ENCODE measurements at regions not wholly inside any gene's neighbourhood (a gene's known extent, or its start where the extent isn't known, plus 50 kb on each side); places are given as distances from the start of the nearest gene placed in this dataset.

- DNase-seq (ENCODE audit: low spot score), result no peak
Measured at GRCh38 chr9:14560194-14560593, 133.0 kb downstream of the ZDHHC21 start.

GRCh38 chr9:14554886-14555285 is 138.3 kb downstream of the ZDHHC21 start:
- DNase-seq (ENCODE audit: low spot score), result no peak

- no peak for DNase-seq (ENCODE audit: low spot score)
Measured at GRCh38 chr9:14547245-14548060, 145.8 kb downstream of the ZDHHC21 start.

DNA sequence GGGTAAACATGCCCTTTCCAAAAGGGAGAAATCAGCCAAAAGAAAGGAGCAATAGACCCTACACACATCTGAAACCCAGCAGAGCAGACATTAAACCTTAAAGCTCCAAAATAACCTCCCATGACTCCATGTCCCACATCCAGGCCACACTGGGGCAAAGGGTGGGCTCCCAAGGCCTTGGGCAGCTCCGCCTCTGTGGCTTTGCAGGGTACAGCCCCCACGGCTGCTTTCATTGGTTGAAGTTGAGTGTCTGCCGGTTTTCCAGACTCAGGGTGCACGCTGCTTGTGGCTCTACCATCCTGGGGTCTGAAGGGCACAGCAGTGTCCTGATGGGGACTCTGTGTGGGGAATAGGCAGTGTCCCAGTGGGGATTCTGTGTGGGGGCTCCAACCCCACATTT is 146.5 kb downstream of the ZDHHC21 start:
- DNase-seq (ENCODE audit: low spot score), result no peak

DNA sequence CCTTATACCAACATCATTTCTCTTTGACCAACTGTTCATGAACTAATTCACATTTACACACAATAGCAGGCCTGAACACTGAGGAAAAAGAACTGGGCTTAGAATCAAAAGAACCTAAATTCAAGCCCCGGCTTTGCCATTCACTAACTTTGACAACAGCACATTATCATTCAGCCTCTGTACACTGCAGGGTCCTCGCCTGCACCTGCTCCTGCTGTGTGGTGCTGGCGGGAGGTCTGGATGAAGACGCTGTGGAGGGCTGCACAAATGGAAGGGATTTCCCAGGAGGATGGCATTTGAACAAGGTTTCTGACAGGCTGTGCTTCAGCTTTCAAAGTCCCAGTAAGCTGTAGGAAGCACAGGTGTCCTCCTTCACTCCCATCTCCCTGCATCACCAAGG is 151.2 kb downstream of the ZDHHC21 start:
- no peak for DNase-seq (ENCODE audit: low spot score)

GRCh38 chr9:14538526-14538925 is 154.7 kb downstream of the ZDHHC21 start:
- DNase-seq (ENCODE audit: low spot score), result no peak

DNA sequence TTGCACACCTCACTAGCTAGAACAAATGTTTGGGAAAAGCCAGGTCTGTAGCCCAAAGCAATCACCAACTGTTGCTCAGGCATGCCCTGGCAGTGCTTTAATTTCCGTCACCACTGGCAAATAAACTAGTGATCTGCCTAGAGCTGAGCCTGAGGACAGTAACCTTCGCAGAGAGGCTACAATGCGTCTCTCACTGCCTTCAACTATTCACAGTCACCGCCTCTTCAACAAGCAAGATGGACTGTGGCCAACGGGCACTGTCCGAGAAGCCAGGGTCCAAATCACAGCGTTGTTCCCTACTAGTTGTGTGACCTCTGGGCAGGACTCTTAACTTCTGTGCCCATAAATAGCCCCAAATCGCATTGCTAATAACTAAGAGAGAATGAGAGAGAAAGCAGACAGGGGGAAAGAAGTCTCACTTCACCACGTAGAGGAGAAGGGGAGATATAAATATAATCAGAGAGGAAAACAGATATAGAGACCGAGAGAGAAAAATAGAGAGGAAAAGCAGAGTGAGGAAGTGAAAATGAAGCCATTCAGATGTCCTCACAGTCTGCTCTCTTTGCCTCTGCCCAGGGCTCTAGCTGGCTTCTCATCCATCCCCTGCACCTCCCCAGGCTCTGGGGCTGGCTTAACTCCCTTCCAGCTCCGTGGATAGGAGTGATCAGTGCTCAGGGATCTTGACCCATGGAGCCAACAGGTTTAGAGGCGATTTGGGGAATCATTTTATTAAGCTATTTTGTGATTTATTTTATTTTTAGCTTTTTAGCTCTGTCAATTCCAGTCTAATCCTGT is 157.9 kb downstream of the ZDHHC21 start:
- DNase-seq (ENCODE audit: low spot score), result no peak

GRCh38 chr9:14533867-14534640 is 159.2 kb downstream of the ZDHHC21 start:
- DNase-seq (ENCODE audit: low spot score), result no peak

- DNase-seq (ENCODE audit: low spot score), result no peak
Measured at GRCh38 chr9:14532456-14533115, 160.6 kb downstream of the ZDHHC21 start.

DNA sequence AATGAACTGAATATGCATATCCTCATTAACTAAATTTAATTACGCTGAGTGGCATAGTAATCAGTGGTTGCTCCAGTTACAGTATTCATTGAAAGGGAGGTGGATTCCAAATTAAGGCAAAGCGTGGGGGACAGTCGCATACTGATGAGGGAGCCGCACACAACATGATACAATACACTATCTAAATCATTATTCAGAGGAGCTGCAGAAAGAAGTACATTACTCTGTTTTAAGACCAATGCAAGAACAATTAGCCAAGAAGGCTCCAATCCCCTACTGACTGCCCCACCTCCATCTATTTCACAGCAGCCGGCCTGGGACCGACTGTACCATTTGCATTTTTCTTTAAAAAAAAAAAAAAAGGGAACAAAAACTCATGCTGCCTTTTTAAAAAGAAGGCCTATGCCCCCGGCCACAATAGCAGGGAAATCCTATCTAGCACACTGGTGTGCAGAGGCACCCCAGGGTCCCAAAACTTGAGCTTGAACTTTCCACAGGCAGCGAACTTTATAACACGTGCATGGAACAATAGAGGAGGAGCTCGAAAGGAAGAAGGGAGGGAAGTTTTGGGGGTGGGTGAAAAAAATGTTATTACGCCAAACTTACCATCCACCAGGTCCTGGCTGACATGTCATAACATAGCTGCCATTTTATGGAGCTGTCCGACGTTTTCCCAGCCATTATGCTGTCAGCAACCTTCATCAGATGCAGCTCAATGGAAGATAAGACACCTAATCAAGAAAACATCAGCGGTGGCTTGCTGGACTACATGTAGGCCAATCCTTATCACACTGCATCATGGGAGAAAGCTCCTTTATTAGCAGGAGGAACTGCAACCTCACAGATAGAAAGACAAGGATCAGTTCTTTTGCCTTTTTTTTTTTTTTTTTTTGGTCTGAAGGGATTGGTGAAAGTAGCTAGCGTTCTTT is 161.6 kb downstream of the ZDHHC21 start:
- no peak for DNase-seq (ENCODE audit: low spot score)

DNA sequence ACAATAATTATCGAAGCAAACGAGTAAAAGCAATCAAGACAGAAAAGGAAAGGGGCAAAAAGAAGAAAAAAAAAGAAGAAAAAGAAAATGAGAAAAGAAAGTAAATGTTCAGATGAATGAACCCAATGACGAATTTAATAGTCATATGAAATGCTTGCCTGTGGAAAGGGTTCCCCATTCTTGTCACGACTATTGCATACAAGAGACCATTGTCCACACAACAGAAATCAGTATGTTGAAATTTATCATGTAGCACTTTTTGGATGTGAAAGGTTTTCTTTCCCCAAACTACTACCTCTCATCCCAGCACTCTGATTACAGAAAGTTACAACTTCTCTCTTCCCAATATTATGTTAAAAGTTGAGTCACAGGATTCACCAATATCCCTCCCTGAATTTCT is 162.4 kb downstream of the ZDHHC21 start:
- no peak for DNase-seq (ENCODE audit: low spot score)

DNA sequence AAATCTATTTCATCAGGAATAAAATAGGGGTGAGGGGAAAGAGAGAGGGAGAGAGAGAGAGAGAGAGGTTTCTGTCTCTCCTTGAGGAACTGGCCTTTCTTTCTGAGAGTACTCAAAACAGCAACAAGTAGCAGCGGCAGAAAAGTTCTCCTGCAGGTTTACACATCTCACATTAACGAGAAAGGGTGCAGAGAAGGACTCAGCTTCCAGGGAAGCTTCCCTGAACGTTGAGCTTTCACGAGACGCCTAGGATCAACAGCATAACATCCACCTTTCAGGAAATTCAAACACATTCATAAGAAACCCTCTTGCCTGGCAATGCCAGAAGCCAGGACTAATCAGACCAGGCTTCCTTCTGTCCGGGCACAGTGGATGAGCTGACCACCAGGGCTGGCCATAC is 162.9 kb downstream of the ZDHHC21 start:
- DNase-seq (ENCODE audit: low spot score), result no peak

GRCh38 chr9:14529629-14530028 is 163.6 kb downstream of the ZDHHC21 start:
- DNase-seq (ENCODE audit: low spot score), result no peak

DNA sequence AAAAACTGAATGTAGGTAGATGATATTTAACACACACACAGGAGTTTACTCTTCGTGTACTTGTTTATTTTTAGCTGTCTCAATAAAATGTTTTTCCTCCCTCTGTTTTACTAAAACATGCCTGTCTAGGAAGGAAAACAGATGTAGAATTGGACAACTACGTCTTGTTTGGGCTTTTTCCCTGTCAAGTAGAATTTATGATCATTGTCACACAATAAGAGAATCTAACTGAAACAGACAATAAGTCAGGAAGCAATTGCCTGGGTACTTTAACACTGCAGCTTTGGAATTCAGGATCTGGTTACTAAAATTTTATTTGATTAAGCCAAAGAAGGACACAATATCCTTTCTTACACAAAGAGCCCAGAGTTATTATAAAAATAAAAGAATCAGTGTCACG is 164.2 kb downstream of the ZDHHC21 start:
- DNase-seq (ENCODE audit: low spot score), result no peak

GRCh38 chr9:14526504-14526903 is 166.7 kb downstream of the ZDHHC21 start:
- DNase-seq (ENCODE audit: low spot score), result no peak

DNA sequence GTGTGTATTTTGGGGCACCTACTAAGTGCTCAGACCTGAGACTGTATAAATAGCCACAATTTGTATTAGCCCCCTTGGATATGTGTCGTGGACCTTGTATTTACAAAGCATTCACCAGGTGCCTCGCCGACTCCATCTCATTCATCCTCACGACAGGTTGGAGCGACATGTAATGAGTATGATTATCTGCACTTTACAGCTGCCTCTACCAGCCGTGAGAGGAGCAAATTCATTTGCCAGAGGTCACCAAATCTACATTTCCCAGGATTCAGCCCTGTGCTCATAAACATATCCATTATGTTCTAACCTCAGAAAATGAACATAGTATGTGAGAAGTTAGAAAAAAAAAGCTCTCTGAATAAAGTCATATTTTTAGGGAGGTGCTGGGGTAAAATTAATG is 167.4 kb downstream of the ZDHHC21 start:
- no peak for DNase-seq (ENCODE audit: low spot score)

DNA sequence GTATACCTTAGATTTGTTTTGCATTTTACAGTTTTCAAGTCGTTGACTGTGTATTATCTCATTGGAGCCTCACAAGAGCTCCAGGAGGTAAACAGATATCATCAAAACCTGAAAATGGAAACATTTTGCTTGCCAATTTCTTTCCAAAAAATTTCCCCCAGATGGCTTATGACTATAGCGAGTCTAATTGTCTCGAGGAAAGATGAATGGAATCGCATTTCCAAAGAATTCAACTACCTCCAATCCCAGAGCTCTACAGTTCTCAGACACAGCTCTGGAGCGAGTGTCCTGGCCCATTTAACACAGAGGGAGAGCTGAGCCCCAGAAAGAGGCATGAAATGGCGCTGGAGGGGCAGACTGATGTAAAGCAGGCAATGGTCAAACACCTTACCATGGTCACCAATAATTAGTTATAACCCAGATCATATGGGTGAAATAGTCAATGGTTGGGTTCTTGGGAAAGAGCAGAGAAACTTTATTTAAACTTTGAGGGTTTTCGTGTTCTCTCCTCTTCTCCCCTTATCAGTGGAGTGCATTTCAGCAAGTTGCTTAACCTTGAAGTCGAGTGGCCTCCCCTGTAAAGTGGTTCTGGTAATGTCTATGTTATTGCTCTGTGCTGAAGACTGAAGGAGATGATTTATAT is 168.2 kb downstream of the ZDHHC21 start:
- no peak for DNase-seq (ENCODE audit: low spot score)

GRCh38 chr9:14523545-14523944 is 169.7 kb downstream of the ZDHHC21 start:
- no peak for DNase-seq (ENCODE audit: low spot score)

GRCh38 chr9:14522627-14523379 is 170.4 kb downstream of the ZDHHC21 start:
- no peak for DNase-seq (ENCODE audit: low spot score)

DNA sequence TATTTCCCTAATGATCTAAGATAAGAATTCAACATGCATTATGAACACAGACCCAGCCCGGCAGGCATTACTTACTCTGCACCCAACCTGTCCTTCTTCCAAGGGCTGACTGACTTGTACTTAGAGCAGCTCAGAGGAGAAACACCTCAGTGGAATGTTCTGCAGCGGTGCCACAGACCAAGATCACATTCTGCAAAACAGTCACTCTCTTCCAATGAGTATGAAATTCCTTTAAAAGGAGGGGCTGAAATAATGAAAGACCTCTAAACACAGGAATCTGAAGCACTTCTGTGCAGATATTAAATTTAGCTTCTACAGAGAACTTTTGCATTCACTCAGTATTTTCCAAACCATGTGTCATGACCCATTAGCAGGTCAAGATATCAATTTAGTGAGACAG is 172.9 kb downstream of the ZDHHC21 start:
- DNase-seq (ENCODE audit: low spot score), result no peak
